ENCODE measurements at regions not wholly inside any gene's neighbourhood (a gene's known extent, or its start where the extent isn't known, plus 50 kb on each side); places are given as distances from the start of the nearest gene placed in this dataset.

DNA sequence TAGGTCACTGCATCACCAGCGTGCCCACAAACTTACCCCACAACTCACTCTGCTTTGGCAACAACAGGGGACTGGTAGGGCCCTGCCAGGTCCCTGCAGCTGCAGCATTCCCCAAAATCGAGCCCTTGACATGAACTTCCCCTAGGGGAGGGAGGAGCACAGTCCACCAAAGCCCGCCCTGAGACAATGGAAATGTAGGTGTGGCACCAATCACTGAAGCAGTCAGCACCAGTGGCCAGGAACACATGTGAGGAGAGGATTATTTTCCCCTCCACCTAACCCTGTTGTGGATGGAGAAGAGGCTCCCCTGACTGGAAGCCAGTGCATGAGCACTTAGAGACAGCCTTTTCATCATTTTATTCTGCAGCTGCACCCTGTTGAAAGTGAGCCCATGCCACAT lies 573.8 kb downstream of the SOX5 start:
- Histone ChIP-seq H2AFZ (ENCODE audit: low read length) (no peak overlapping the region), H3K9me3 (ENCODE audit: control insufficient read depth, low read depth, low read length) (no peaks in the 10 kb centered on the region), H4K8ac (replicated peaks; ENCODE audit: insufficient read length, low read depth, low read length) (no peak overlapping the region), H3K23ac (ENCODE audit: insufficient read length, low read depth, low read length) (no peak overlapping the region), H2BK20ac (ENCODE audit: low read depth, low read length, poor library complexity, severe bottlenecking) (no peak overlapping the region), H3K56ac (ENCODE audit: insufficient read length, low read depth, low read length) (no peak overlapping the region), H4K20me1 (ENCODE audit: control insufficient read depth, insufficient read depth, insufficient read length) (no peaks in the 10 kb centered on the region), H2BK12ac (ENCODE audit: insufficient read length, low read depth, low read length) (no peak overlapping the region), H3K4ac (ENCODE audit: low read depth, low read length) (no peak overlapping the region), H3K23me2 (ENCODE audit: insufficient read length, low read depth, low read length, poor library complexity, severe bottlenecking) (no peaks in the 10 kb centered on the region), H3K79me2 (ENCODE audit: insufficient read depth, low read length) (no peaks in the 10 kb centered on the region), H3K79me1 (ENCODE audit: insufficient read depth, low read depth, low read length, poor library complexity, severe bottlenecking) (no peaks in the 10 kb centered on the region), H3K27me3 (ENCODE audit: insufficient read depth, low read length) (no peaks in the 10 kb centered on the region), H3K14ac (ENCODE audit: insufficient read depth, low read length) (no peak overlapping the region), H2BK5ac (ENCODE audit: insufficient read length, low read length) (no peak overlapping the region), H3K9ac (ENCODE audit: extremely low read depth, insufficient read length, low read length) (no peak overlapping the region), H2BK120ac (ENCODE audit: low read depth, low read length, poor library complexity, severe bottlenecking) (no peak overlapping the region), H2BK15ac (ENCODE audit: low read depth, low read length) (no peak overlapping the region), H3K27ac (ENCODE audit: insufficient read length, low read depth, low read length) (no peak overlapping the region), H2AK5ac (ENCODE audit: insufficient read length, low read length) (no peak overlapping the region), H3K18ac (ENCODE audit: insufficient read length, low read depth, low read length) (no peak overlapping the region), H3T11ph (ENCODE audit: low read length) (no peak overlapping the region), H4K91ac (ENCODE audit: insufficient read length, low read depth, low read length) (no peak overlapping the region), H3K4me1 (ENCODE audit: insufficient read depth, low read length) (no peaks in the 10 kb centered on the region), H4K5ac (ENCODE audit: insufficient read length, low read depth, low read length) (no peak overlapping the region), H3K4me2 (ENCODE audit: insufficient read depth, insufficient read length, low read length) (no peak overlapping the region)
- Mint-ChIP-seq H3K4me3 (no peak overlapping the region), H3K36me3 (ENCODE audit: insufficient read depth in 1 of 3, low read depth in 3 of 3) (no peaks in the 10 kb centered on the region; a peak in 2 of 7 replicates), H3K27me3 (ENCODE audit: low read depth) (no peaks in the 10 kb centered on the region), H3K9me3 (peaks cover 12 to 13% of the 10 kb centered on the region in 2 experiments), H3K27ac (peak overlapping the region in 2 of 3 experiments; percentile 47 to 76; a peak in 3 of 7 replicates), H3K4me1 (peaks cover 0 to 6% of the 10 kb centered on the region in 2 experiments; a peak in 2 of 4 replicates)
- TF ChIP-seq, protein P1, sequence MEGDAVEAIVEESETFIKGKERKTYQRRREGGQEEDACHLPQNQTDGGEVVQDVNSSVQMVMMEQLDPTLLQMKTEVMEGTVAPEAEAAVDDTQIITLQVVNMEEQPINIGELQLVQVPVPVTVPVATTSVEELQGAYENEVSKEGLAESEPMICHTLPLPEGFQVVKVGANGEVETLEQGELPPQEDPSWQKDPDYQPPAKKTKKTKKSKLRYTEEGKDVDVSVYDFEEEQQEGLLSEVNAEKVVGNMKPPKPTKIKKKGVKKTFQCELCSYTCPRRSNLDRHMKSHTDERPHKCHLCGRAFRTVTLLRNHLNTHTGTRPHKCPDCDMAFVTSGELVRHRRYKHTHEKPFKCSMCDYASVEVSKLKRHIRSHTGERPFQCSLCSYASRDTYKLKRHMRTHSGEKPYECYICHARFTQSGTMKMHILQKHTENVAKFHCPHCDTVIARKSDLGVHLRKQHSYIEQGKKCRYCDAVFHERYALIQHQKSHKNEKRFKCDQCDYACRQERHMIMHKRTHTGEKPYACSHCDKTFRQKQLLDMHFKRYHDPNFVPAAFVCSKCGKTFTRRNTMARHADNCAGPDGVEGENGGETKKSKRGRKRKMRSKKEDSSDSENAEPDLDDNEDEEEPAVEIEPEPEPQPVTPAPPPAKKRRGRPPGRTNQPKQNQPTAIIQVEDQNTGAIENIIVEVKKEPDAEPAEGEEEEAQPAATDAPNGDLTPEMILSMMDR (conservative IDR thresholded peaks at IDR 0.05) = no peak
- no peak for DNase-seq
- WGBS (ENCODE audit: extremely low coverage, insufficient read length, low lambda C conversion rate) = no CpG with 5 or more reads among the region's 3 CpGs
